ENCODE measurements at regions not wholly inside any gene's neighbourhood (a gene's known extent, or its start where the extent isn't known, plus 50 kb on each side); places are given as distances from the start of the nearest gene placed in this dataset.

DNA sequence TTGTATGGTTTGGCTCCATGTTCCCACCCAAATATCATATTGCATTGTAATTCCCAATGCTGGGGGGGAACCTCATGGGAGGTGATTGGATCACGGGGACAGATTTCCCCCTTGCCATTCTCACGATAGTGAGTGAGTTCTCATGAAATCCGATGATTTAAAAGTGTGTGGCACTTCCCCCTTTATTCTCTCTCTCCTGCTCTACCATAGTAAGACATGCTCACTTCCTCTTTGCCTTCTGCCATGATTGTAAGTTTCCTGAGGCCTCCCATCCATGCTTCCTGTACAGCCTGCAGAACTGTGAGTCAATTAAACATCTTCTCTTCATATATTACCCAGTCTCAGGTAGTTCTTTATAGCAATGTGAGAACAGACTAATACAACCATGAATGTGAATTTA is 211.6 kb upstream of the NR5A2 start:
- ChIA-PET POLR2A (no interaction called here), CTCF (no interaction called here)
- H3K9me3 Mint-ChIP-seq = no peaks in the 10 kb centered on the region
- H3K36me3 Mint-ChIP-seq (ENCODE audit: low read depth) = no peaks in the 10 kb centered on the region
- intact Hi-C loops (cut with micrococcal nuclease) = no loop called here
- H3K27me3 Mint-ChIP-seq = peaks cover 12% of the 10 kb centered on the region
- TF ChIP-seq, protein P1, sequence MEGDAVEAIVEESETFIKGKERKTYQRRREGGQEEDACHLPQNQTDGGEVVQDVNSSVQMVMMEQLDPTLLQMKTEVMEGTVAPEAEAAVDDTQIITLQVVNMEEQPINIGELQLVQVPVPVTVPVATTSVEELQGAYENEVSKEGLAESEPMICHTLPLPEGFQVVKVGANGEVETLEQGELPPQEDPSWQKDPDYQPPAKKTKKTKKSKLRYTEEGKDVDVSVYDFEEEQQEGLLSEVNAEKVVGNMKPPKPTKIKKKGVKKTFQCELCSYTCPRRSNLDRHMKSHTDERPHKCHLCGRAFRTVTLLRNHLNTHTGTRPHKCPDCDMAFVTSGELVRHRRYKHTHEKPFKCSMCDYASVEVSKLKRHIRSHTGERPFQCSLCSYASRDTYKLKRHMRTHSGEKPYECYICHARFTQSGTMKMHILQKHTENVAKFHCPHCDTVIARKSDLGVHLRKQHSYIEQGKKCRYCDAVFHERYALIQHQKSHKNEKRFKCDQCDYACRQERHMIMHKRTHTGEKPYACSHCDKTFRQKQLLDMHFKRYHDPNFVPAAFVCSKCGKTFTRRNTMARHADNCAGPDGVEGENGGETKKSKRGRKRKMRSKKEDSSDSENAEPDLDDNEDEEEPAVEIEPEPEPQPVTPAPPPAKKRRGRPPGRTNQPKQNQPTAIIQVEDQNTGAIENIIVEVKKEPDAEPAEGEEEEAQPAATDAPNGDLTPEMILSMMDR (IDR thresholded peaks at IDR 0.05) = no peak
- no peak overlapping the region for H3K4me3 Mint-ChIP-seq
- ATAC-seq (no peak), DNase-seq (no peak)
- H3K27ac Mint-ChIP-seq = no peak overlapping the region
- H3K4me1 Mint-ChIP-seq (ENCODE audit: low read depth) = peaks cover 4% of the 10 kb centered on the region

DNA sequence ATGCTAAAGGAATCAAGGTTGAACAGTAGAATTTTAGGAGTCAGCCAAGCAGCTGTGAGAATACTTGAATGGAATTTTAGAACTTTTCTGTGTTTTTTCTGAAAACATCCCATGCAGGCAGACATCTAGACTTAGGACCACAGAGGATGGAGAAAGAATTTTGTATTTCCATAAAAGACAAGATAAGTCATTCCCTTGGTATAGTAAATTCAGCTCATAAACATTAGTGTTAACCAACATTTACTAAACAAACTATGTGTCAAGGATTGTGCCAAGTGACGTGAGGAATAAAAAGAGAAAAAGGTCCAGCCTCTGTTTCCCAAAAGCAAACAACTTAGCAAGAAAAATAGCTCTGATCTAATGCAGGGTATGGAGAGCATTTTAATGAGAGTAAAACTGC is 210.2 kb upstream of the NR5A2 start:
- Mint-ChIP-seq H3K4me1 (ENCODE audit: low read depth) (peaks cover 9% of the 10 kb centered on the region), H3K9me3 (no peaks in the 10 kb centered on the region), H3K27ac (no peak overlapping the region), H3K4me3 (no peak overlapping the region), H3K27me3 (peaks cover 10% of the 10 kb centered on the region), H3K36me3 (ENCODE audit: low read depth) (no peaks in the 10 kb centered on the region)
- DNase-seq (no peak), ATAC-seq (no peak)
- POLR2A ChIA-PET = no interaction called here
- CTCF ChIA-PET = interaction anchor here (0.6 kb wide), 1 partner anchor 161 kb away, joined by 3 read pairs; no protein-coding TSS in a partner anchor
- TF ChIP-seq, protein P1 (IDR thresholded peaks at IDR 0.05) = no peak
- intact Hi-C loops (cut with micrococcal nuclease) = no loop called here

DNA sequence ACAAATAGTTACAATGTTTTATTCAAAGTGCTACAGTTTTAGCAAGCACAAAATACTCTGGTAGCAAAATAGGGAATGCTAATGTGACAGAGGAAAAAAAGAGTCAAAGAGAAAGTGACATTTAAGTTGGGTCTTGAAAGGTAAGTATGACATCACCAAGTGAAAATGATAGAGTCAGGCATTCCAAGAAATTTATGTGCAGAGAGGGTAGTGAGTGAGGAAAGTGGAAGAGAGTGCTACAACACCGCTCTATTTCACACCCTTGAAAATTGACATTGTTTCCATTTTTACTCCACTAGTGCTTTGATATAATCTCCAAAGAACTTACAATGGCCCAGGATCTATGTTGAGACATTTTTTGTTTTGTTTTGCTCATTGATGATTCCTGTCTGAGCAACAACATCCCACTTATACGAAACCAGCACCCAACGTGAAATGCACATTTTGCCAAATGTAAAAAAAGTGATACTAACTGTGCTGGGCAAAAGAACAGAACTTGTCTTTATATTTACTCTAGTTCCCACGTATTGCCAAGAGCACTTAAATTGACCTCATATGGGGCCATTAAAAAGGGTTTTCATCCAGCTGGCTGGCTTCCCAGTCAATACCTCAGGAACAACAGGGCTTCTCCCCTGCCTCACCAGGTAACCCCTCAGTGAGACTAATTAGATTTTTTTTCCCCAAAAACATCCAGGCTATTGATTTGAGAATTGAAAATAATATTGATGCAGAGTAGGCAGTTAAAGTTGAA is 206.3 kb upstream of the NR5A2 start:
- peak; percentile 39 for ATAC-seq
- H3K4me1 Mint-ChIP-seq (ENCODE audit: low read depth) = peaks cover 9% of the 10 kb centered on the region
- intact Hi-C loops (cut with micrococcal nuclease) = no loop called here
- no peak overlapping the region for H3K4me3 Mint-ChIP-seq
- TF ChIP-seq, protein P1 (IDR thresholded peaks at IDR 0.05) = no peak
- DNase-seq = no peak
- H3K27ac Mint-ChIP-seq = no peak overlapping the region
- H3K36me3 Mint-ChIP-seq (ENCODE audit: low read depth) = no peaks in the 10 kb centered on the region
- CTCF ChIA-PET = no interaction called here
- POLR2A ChIA-PET = no interaction called here
- peaks cover 20% of the 10 kb centered on the region for H3K27me3 Mint-ChIP-seq
- no peaks in the 10 kb centered on the region for H3K9me3 Mint-ChIP-seq

DNA sequence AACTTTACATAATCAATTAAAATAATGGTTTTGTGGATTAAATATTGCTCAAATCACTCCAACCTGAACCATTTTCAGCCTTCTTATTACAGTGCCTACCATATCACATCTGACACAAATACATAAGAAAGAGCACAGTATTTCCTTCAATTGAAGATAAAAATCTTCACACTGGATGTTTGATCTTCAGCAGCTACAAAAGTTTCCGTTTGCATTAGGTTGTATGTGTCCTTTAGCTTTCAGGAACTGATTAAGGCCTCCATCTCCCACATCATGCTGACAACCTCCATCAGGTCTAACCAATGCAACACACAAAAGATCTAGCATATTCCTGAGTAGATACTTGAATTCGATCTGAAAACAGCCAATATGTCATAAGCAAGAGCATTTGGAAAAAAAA is 195.1 kb upstream of the NR5A2 start:
- H3K36me3 Mint-ChIP-seq (ENCODE audit: low read depth) = no peaks in the 10 kb centered on the region
- no peaks in the 10 kb centered on the region for H3K9me3 Mint-ChIP-seq
- ATAC-seq (no peak), DNase-seq (no peak)
- peaks cover 8% of the 10 kb centered on the region for H3K27me3 Mint-ChIP-seq
- POLR2A ChIA-PET = no interaction called here
- CTCF ChIA-PET = interaction anchor here (1.3 kb wide), 1 partner anchor 33 kb away, joined by 4 read pairs; no protein-coding TSS in a partner anchor
- H3K4me1 Mint-ChIP-seq (ENCODE audit: low read depth) = no peaks in the 10 kb centered on the region
- H3K4me3 Mint-ChIP-seq = no peak overlapping the region
- intact Hi-C loops (cut with micrococcal nuclease) = no loop called here
- TF ChIP-seq, protein P1 (IDR thresholded peaks at IDR 0.05) = no peak
- H3K27ac Mint-ChIP-seq = no peak overlapping the region

DNA sequence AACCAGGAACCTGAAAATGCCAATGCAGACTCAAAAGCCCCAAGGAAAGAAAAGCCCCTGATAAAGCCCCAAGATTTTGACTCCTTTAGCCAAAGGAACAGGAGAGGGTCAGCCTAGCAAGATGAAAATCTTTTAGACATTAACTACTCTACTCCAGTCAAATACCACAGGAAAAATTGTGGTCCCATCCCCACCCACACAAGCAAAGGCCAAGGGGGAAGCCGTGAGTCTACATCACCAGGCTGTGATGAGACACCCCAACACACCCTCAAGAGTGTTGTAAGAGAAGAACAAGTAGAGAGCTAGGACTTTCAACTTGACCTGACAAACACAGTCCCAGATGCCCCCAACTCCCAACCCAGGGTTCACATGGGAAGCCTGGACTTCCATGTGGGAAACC is 192.8 kb upstream of the NR5A2 start:
- Mint-ChIP-seq H3K4me3 (no peak overlapping the region), H3K36me3 (ENCODE audit: low read depth) (no peaks in the 10 kb centered on the region), H3K9me3 (peaks cover 4% of the 10 kb centered on the region), H3K27ac (no peak overlapping the region), H3K4me1 (ENCODE audit: low read depth) (no peaks in the 10 kb centered on the region), H3K27me3 (peaks cover 13% of the 10 kb centered on the region)
- ATAC-seq (no peak), DNase-seq (peak; percentile 4)
- intact Hi-C loops (cut with micrococcal nuclease) = no loop called here
- POLR2A ChIA-PET = no interaction called here
- CTCF ChIA-PET = no interaction called here
- TF ChIP-seq, protein P1 (IDR thresholded peaks at IDR 0.05) = no peak

Measured in activated CD8-positive, alpha-beta T cell treated with anti-CD3 and anti-CD28 coated beads for 36 hours (primary cell).